ENCODE measurements at regions not wholly inside any gene's neighbourhood (a gene's known extent, or its start where the extent isn't known, plus 50 kb on each side); places are given as distances from the start of the nearest gene placed in this dataset.

- no peak overlapping the region for H3K4me3 ChIP-seq (ENCODE audit: low read depth, low read length)
- H3K27me3 ChIP-seq (ENCODE audit: control insufficient read depth, insufficient read depth, low read length): no peaks in the 10 kb centered on the region
- TF ChIP-seq CTCF (IDR thresholded peaks at IDR 0.05; ENCODE audit: insufficient read depth, low read length, poor library complexity, severe bottlenecking): no peak
- H3K36me3 ChIP-seq (ENCODE audit: control insufficient read depth, insufficient read depth, low read length): no peaks in the 10 kb centered on the region
- no peak for DNase-seq (ENCODE audit: low read depth)
Measured at GRCh38 chr9:30035761-30036160, 2348.7 kb upstream of the ACO1 start.

- no peak for DNase-seq (ENCODE audit: low read depth)
- no peaks in the 10 kb centered on the region for H3K36me3 ChIP-seq (ENCODE audit: control insufficient read depth, insufficient read depth, low read length)
- H3K27me3 ChIP-seq (ENCODE audit: control insufficient read depth, insufficient read depth, low read length): no peaks in the 10 kb centered on the region
- no peak for TF ChIP-seq CTCF (IDR thresholded peaks at IDR 0.05; ENCODE audit: insufficient read depth, low read length, poor library complexity, severe bottlenecking)
- H3K4me3 ChIP-seq (ENCODE audit: low read depth, low read length): no peak overlapping the region
Measured at GRCh38 chr9:30036558-30036957, 2347.9 kb upstream of the ACO1 start.

GRCh38 chr9:30039712-30040111 lies 2344.7 kb upstream of the ACO1 start:
- Histone ChIP-seq H3K27me3 (ENCODE audit: control insufficient read depth, insufficient read depth, low read length) (no peaks in the 10 kb centered on the region), H3K4me3 (ENCODE audit: low read depth, low read length) (no peak overlapping the region), H3K36me3 (ENCODE audit: control insufficient read depth, insufficient read depth, low read length) (no peaks in the 10 kb centered on the region)
- no peak for TF ChIP-seq CTCF (IDR thresholded peaks at IDR 0.05; ENCODE audit: insufficient read depth, low read length, poor library complexity, severe bottlenecking)
- no peak for DNase-seq (ENCODE audit: low read depth)

GRCh38 chr9:30048396-30048795 lies 2336.0 kb upstream of the ACO1 start:
- no peak for DNase-seq (ENCODE audit: low read depth)
- no peak overlapping the region for H3K4me3 ChIP-seq (ENCODE audit: low read depth, low read length)
- no peak for TF ChIP-seq CTCF (IDR thresholded peaks at IDR 0.05; ENCODE audit: insufficient read depth, low read length, poor library complexity, severe bottlenecking)
- no peaks in the 10 kb centered on the region for H3K36me3 ChIP-seq (ENCODE audit: control insufficient read depth, insufficient read depth, low read length)
- no peaks in the 10 kb centered on the region for H3K27me3 ChIP-seq (ENCODE audit: control insufficient read depth, insufficient read depth, low read length)

- TF ChIP-seq CTCF (IDR thresholded peaks at IDR 0.05; ENCODE audit: insufficient read depth, low read length, poor library complexity, severe bottlenecking): no peak
- no peaks in the 10 kb centered on the region for H3K27me3 ChIP-seq (ENCODE audit: control insufficient read depth, insufficient read depth, low read length)
- no peak for DNase-seq (ENCODE audit: low read depth)
- no peak overlapping the region for H3K4me3 ChIP-seq (ENCODE audit: low read depth, low read length)
- no peaks in the 10 kb centered on the region for H3K36me3 ChIP-seq (ENCODE audit: control insufficient read depth, insufficient read depth, low read length)
Measured at GRCh38 chr9:30058463-30058862, 2326.0 kb upstream of the ACO1 start.

- Histone ChIP-seq H3K36me3 (ENCODE audit: control insufficient read depth, insufficient read depth, low read length) (no peaks in the 10 kb centered on the region), H3K27me3 (ENCODE audit: control insufficient read depth, insufficient read depth, low read length) (no peaks in the 10 kb centered on the region), H3K4me3 (ENCODE audit: low read depth, low read length) (no peak overlapping the region)
- DNase-seq (ENCODE audit: low read depth): no peak
- TF ChIP-seq CTCF (IDR thresholded peaks at IDR 0.05; ENCODE audit: insufficient read depth, low read length, poor library complexity, severe bottlenecking): no peak
Measured at GRCh38 chr9:30060976-30061375, 2323.5 kb upstream of the ACO1 start.

Data from kidney epithelial cell (primary cell).